ENCODE measurements at regions not wholly inside any gene's neighbourhood (a gene's known extent, or its start where the extent isn't known, plus 50 kb on each side); places are given as distances from the start of the nearest gene placed in this dataset.

DNA sequence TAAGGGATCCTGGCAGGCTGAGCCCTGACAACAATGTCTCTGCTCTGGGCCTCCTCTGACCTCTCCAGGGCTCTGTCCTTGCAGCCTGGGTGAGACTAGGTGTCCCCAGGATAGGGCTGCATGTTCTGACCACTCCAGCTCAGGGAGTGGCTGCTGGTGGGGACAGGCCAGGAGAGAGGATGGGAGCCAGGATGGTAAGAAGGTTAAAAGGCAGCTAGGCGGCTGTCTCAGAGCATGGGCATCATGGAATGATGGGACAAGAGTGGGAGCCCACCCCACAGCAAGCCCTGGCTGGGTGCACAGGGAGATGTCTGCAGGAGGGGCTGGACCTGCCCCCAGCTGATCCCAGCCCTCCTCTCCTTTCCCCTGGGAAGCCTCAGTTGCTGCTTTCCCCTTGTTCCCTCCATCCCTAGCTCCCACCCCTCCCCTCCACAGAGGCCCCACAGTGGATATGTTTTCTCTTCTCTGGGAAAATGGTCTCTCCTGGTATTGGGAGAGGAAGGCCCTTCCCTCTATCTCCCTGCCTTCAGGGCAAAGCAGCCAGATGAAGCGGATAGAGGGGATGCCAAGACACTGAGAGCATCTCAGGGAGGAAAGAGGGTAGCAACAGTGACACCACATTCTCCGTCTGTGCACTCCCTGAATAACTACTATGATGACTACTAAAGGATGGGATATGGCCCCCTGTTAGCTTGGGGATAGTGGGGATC lies 334.3 kb downstream of the DYSF start:
- DNase-seq, result no peak

DNA sequence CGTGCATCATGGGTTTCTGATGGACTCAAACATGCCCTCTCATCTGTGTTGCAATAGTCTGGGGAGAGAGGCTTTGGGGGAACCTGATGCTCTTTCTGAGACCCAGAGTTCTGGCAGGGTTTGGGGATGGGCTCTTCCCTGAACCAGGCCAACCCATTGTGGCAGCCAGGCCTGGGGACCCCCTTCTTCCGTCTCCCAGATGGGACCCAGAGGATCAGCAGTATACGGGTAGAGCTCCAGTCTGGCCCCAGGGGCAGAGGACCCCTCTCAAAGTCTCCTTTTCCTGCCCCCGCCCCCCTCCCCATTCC lies 333.7 kb downstream of the DYSF start:
- no peak for DNase-seq

DNA sequence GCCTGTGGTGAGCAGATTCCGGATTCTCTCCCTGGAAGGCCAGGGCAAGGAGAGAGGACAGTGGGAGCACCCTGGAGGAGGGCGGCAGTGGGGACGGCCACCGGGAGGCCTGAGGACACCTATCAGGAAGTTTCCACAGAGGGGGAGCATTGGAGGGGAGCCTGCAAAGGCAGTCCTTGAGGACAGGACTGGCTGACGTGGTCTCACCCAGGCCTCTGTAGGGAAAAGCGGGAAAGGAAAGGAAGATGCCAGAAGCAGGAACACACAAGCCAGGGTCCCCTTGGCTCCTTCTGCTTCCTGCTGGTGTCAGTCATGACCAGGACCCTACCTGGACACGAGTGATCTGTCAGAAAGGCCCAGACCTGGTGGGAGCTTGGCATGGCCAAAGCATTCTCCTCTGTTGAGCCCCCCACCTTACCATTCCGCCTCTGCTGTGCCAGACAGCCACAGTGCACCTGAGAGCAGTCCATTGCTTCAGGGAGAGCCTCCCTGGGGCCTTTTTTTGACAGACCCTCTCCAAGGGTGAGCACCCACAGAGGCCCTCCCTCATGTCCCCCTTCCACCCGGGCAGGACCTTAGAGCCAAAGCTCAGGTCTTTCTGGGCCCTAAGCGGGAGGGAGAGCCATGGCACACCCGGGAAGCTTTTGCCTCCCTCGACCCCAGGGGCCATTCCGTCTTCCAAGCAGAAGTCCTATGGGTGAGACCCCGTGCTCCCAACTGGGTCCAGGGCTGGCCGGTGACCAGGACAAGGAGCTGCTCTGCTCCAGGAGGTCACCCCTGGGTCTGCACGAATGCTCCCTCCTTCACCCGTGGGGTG lies 333.1 kb downstream of the DYSF start:
- no peak for DNase-seq

DNA sequence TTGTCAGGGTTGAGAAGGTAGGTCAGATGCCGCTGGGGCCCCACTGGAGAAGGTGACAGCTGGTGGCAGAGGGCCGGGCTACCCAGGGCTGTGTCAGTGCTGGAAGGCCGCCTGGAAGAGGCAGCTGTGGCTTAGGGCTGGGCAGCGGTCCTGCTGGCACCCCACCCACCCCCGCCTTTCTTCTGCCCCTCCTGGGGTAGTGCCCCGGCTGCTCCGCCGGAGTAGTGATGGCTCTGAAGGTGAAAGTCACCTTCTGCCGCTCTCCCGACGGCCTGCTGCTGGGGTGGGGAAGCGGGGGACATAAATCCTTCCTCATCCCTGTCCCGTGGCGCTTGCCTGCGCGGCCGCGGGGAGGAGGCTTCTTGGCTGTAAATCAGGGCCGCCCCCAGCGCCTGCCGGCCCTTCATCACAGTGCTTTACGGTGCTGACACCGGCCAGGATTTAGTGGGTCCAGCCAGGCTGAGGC lies 332.2 kb downstream of the DYSF start:
- DNase-seq, result no peak

DNA sequence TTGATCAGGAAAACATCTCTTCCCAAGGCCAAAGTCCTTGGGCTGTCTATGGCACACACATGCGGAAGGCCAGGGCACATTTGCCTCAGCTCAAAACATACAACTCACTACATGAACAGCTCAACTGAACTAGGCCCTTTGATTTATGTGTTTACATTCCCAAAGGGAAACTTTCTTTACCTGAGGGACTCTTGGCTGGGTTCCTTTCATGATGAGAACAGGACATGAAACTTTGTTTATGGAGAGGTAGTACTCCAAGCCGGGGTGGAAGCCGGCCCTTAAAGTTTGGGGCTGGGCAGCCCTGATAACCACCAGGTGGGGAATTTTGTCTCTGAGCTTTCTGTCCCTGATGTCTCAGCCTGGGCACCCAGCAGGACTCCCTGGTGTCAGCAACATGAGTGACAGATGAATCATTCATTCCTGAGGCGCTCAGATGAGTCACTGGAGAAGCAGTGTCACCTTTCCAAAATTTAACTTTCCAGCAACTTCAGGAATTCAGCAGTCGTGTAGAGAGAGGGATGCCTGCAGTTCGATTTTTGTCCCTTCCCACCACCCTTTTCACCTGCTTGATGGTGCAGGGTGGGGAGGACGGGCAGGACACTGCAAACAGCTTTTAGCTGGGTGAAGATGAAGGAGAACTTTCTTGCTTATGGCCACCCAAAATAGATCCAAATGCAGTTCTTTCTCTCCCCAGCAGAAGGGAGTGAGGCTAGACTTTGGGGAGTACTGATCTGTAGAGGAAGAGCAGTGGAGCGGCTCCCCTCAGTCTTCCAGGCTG lies 331.6 kb downstream of the DYSF start:
- no peak for DNase-seq

DNA sequence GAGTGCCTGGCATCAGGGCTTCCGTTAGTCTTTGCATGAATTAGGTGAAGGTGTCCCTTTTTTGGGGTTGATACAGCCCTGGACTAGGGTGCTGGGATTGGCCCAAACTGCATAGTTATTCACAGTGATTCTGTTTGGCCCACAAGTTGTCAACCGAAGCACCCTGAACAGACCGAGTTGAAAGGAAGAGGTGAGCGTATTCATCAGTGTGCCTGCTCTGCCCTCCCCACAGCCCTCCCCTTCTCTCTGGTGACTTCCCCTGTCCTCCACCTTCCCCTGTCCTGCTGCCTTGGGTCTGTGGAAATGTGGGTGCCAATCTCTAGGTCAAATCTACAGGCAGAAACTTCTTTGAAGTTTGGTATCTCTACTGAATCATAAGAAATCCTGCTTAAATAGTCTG lies 330.5 kb downstream of the DYSF start:
- DNase-seq, result no peak

- DNase-seq, result no peak
Measured at GRCh38 chr2:71783215-71783614, 329.9 kb downstream of the DYSF start.

GRCh38 chr2:71782323-71782722 lies 329.0 kb downstream of the DYSF start:
- DNase-seq, result no peak

GRCh38 chr2:71781695-71782228 lies 328.4 kb downstream of the DYSF start:
- no peak for DNase-seq

DNA sequence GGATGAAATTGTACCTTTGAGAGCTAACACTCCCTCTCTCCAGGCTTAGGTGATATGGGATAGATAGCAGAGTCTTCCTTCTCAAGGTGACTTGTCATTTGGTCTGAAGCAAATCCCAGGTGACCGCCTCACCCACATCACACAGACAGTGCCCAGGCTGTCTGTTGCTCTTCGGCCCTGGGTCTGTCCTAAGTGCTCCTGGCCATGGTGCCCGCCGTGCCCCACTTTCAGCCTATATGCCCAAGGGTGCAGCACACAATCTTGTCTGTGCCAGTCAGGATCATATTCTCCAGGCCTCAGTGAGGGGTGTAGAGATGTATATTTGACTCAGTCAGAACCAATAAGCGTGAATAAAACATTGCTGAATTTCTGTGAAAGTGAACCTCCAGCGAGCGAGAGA lies 326.8 kb downstream of the DYSF start:
- no peak for DNase-seq

DNA sequence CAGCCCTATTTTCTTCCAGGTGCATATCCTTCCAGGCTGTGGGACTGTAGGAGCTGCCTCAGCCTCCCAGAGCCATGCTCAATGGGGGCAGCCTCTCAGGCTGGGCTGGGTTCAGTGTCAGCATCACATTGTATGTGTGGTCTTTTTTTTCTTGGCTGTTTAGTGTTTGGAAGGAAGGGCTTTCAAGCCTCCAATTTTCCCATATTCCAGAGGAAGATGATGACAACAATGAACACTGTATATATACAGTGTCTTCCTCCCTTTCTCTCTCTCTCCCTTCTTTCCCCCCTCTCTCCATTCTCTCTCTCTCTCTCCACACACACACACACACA lies 326.4 kb downstream of the DYSF start:
- no peak for DNase-seq

GRCh38 chr2:71778936-71779773 lies 325.8 kb downstream of the DYSF start:
- no peak for DNase-seq

DNA sequence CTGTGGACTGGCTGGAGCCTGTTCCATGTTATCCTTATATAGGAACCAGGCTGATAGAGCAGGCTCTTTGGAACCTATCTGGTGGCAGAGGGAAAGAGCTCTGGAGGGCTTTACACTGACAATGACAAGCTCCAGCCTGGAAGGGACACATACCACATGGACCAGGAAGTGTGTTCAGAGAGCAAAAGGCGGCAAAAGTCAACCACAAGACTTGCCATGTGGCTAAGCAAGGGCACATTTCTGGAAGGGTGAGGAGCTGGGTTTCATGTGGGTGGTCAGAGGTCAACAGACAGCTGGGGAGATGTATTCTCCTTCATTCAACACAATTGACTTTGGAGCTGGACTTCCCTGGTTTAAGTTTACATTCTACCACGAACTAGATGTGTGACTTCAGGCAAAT lies 325.2 kb downstream of the DYSF start:
- DNase-seq, result no peak

DNA sequence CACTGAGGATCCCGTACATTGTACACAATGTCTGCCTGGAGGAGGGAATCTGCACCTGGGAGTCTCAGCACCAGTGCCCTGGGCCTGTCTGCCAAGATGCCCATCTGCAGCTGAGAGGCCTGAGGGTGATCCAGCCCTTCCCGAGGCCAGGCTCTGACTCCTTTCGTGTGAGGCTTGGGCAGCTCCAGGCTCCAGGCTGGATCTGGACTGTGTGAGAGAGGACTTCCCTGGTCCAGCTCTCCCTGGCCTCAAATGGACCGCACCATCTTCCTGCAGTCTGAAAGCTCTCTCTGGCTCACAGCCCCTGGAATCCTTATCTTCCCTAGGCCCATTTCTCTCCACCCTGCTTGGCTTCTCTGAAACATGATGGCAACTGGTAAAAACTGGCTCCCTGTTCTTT lies 324.6 kb downstream of the DYSF start:
- no peak for DNase-seq

GRCh38 chr2:71776227-71776626 lies 322.9 kb downstream of the DYSF start:
- DNase-seq, result no peak

GRCh38 chr2:71773218-71773617 lies 319.9 kb downstream of the DYSF start:
- DNase-seq, result no peak

DNA sequence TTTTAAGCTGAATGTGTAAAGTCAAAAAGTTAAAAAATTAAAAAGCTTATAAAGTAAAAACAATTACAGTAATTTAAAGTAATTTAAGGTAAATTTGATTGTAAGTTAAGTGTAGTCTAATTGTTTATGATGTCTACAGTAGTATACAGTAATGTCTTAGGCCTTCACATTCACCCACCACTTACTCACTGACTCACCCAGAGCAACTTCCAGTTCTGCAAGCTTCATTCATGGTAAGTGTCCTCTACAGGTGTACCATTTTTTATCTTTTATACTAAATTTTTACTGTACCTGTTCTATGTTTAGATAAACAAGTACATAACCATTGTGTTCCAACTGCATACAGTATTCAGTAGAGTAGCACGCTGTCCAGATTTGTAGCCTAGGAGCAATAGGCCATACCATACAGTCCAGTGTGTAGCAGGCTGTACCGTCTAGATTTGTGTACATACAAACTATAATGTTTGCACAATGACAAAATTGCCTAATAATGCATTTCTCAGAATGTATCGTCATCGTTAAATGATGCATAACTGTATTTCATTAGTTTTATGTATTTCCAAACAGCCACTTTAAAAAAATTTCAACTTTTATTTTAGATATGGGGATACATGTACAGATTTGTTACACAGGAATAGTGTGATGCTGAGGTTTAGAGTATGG lies 319.3 kb downstream of the DYSF start:
- no peak for DNase-seq

DNA sequence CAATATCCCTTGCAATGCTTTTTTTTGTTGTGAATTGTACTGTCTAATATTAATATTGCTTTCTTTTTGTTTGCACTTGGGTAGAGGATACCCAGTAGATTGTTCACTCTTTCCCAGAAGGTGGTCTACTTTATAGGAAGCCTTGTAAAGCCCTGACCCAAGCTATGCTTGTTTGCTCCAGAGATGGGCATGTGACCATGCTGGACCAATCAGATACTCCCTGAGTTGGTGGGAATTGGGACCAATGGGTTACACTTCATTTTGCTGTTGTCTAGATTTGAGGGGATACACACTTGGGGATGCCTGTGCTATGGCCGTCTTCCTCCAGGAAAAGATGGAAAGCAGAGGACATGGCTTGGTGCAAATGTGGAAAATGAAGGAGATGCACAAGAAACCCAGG lies 314.3 kb downstream of the DYSF start:
- DNase-seq, result no peak

GRCh38 chr2:71759060-71759459 lies 305.7 kb downstream of the DYSF start:
- DNase-seq, result no peak

GRCh38 chr2:71757351-71757750 lies 304.0 kb downstream of the DYSF start:
- DNase-seq, result no peak

- DNase-seq, result no peak
Measured at GRCh38 chr2:71756280-71756906, 303.0 kb downstream of the DYSF start.

- DNase-seq, result no peak
Measured at GRCh38 chr2:71751590-71751989, 298.2 kb downstream of the DYSF start.

Measured in RPMI8226 (cell line).